ENCODE measurements at regions not wholly inside any gene's neighbourhood (a gene's known extent, or its start where the extent isn't known, plus 50 kb on each side); places are given as distances from the start of the nearest gene placed in this dataset.

GRCh38 chr12:76263696-76264095, 84.5 kb downstream of the BBS10 start:
- ATAC-seq (ENCODE audit: low read depth) (no peak), DNase-seq (no peak)
- H3K9me3 ChIP-seq (ENCODE audit: control insufficient read depth, insufficient read depth, low read length), result 0 out of 2 replicates have a peak, but pooled peaks cover 1% of the 10 kb centered on the region
- in situ Hi-C loops (cut with MboI; ENCODE audit: low sequenced_read_pairs) (no loop called here), dilution Hi-C loops (cut with HindIII; ENCODE audit: low sequenced_read_pairs, unreplicated experiment) (no loop called here), intact Hi-C loops (cut with micrococcal nuclease) (no loop called here)
- H3K79me1 ChIP-seq (ENCODE audit: low read depth in 1 of 2, low read length in 2 of 2), result peaks cover 18 to 42% of the 10 kb centered on the region in 2 experiments; a peak in 2 of 4 replicates
- CTCF ChIA-PET, result no interaction called here
- no TSS peak for BruUV-seq (replicated peaks)
- no peak overlapping the region for H4K8ac ChIP-seq (ENCODE audit: low read depth in 2 of 2, low read length in 2 of 2)
- H3K9ac ChIP-seq (ENCODE audit: low read depth, low read length), result no peak overlapping the region
- H3K4me2 ChIP-seq (ENCODE audit: low read depth, low read length), result no peak overlapping the region
- H4K20me1 ChIP-seq (ENCODE audit: insufficient read depth, low read length), result no peaks in the 10 kb centered on the region
- H3K4ac ChIP-seq (ENCODE audit: low read depth, low read length), result no peak overlapping the region
- no CpG with 5 or more reads among the region's 7 CpGs for WGBS, 2 experiments (ENCODE audit: extremely low coverage in 2 of 2, insufficient read length in 1 of 2)
- no peak overlapping the region for H2BK5ac ChIP-seq (ENCODE audit: low read depth, low read length, poor library complexity, severe bottlenecking)
- H3K4me3 ChIP-seq (ENCODE audit: insufficient read depth, low read depth, low read length), result no peak overlapping the region
- no peak overlapping the region for H2BK120ac ChIP-seq (ENCODE audit: low read depth, low read length)
- H3K18ac ChIP-seq (ENCODE audit: low read depth, low read length), result no peak overlapping the region
- no peak overlapping the region for H4K5ac ChIP-seq (ENCODE audit: low read depth, low read length)
- H3K27me3 ChIP-seq (ENCODE audit: control insufficient read depth, insufficient read depth, low read length), result no peaks in the 10 kb centered on the region
- peak overlapping the region; percentile 53; the same call in 1 of the 2 replicates for H2AK5ac ChIP-seq (ENCODE audit: low read depth, low read length)
- peaks cover 17% of the 10 kb centered on the region for H3K4me1 ChIP-seq (ENCODE audit: control insufficient read depth, insufficient read depth, low read length)
- H3K27ac ChIP-seq (ENCODE audit: insufficient read depth, low read length), result no peak overlapping the region
- TF ChIP-seq CEBPB (IDR thresholded peaks at IDR 0.05; ENCODE audit: low read depth, low read length) (no peak), MAFK (IDR thresholded peaks at IDR 0.05; ENCODE audit: low read depth, low read length) (no peak), RAD21 (IDR thresholded peaks at IDR 0.05; ENCODE audit: low read length) (no peak), RFX5 (IDR thresholded peaks at IDR 0.05; ENCODE audit: low read depth, low read length) (no peak), CHD1 (IDR thresholded peaks at IDR 0.05; ENCODE audit: low read depth, low read length) (no peak), POLR2A (IDR thresholded peaks at IDR 0.05; ENCODE audit: low read depth, low read length) (no peak), BHLHE40 (IDR thresholded peaks at IDR 0.05; ENCODE audit: low read depth, low read length) (no peak), SMC3 (IDR thresholded peaks at IDR 0.05; ENCODE audit: low read depth, low read length) (no peak), MXI1 (IDR thresholded peaks at IDR 0.05; ENCODE audit: borderline replicate concordance, low read depth, low read length) (no peak)
- H2AFZ ChIP-seq (replicated peaks; ENCODE audit: low read length, poor library complexity), result no peak overlapping the region
- H3K9me1 ChIP-seq (ENCODE audit: insufficient read depth, low read length), result peaks cover 23% of the 10 kb centered on the region
- no peak overlapping the region for H3K56ac ChIP-seq (ENCODE audit: extremely low read depth, insufficient read depth, low read length)
- no peak overlapping the region for H2AK9ac ChIP-seq (replicated peaks; ENCODE audit: low read depth, low read length, poor library complexity)
- H3K14ac ChIP-seq (replicated peaks; ENCODE audit: low read depth, low read length), result no peak overlapping the region
- H2BK15ac ChIP-seq (ENCODE audit: low read depth, low read length), result no peak overlapping the region; the same call in 2 of the 3 replicates
- no peaks in the 10 kb centered on the region for H3K36me3 ChIP-seq (ENCODE audit: control insufficient read depth, insufficient read depth, low read length)
- no peak overlapping the region for H2BK20ac ChIP-seq (ENCODE audit: low read depth, low read length)
- POLR2A ChIA-PET (ENCODE audit: unreplicated experiment), result no interaction called here
- no peak overlapping the region for H3K23ac ChIP-seq (ENCODE audit: low read depth, low read length)
- H4K91ac ChIP-seq (ENCODE audit: insufficient read depth, low read depth, low read length), result no peak overlapping the region
